HEK293T (cell line): ENCODE measurements at regions not wholly inside any gene's neighbourhood (a gene's known extent, or its start where the extent isn't known, plus 50 kb on each side); places are given as distances from the start of the nearest gene placed in this dataset.

Source experiments
- CTCF ChIA-PET: fragments of 350-600 bp; formaldehyde crosslinking; extraction: SDS; loops from one replicate; lab custom pipeline; 2021; ENCODE audit warnings: antibody characterized with exemption, inconsistent platforms; lab: Yijun Ruan, JAX
- POLR2A ChIA-PET: fragments of 350-600 bp; formaldehyde crosslinking; extraction: SDS; loops from one replicate; lab custom pipeline; 2020; ENCODE audit warnings: antibody characterized with exemption, inconsistent platforms; lab: Yijun Ruan, JAX
- DNase-seq: peaks from one replicate; pipeline ENCODE4 v3.0.0; 2012; ENCODE audit warnings: mixed read lengths; ENCODE audit errors: extremely low spot score
- ARNT ChIP-seq: fragments of 450-650 bp; IDR thresholded peaks from 2 replicates; pipeline ENCODE4 v1.6.1; 2017; ENCODE audit warnings: mild to moderate bottlenecking
- BHLHE40 ChIP-seq: fragments of 450-650 bp; IDR thresholded peaks from 2 replicates; pipeline ENCODE4 v1.6.1; 2016; ENCODE audit warnings: mild to moderate bottlenecking, moderate library complexity, borderline replicate concordance
- CTBP1 ChIP-seq: fragments of 450-650 bp; IDR thresholded peaks from 2 replicates; pipeline ENCODE4 v1.6.1; 2016; ENCODE audit warnings: borderline replicate concordance
- ELF4 ChIP-seq: fragments of 450-650 bp; IDR thresholded peaks from 2 replicates; pipeline ENCODE4 v1.6.1; 2017; ENCODE audit warnings: antibody characterized with exemption
- FOXA1 ChIP-seq: fragments of 450-650 bp; IDR thresholded peaks from 2 replicates; pipeline ENCODE4 v1.6.1; 2016; ENCODE audit warnings: mild to moderate bottlenecking
- FOXK2 ChIP-seq: fragments of 450-650 bp; IDR thresholded peaks from 2 replicates; pipeline ENCODE4 v1.6.1; 2016; ENCODE audit warnings: mild to moderate bottlenecking
- FOXM1 ChIP-seq: fragments of 450-650 bp; IDR thresholded peaks from 2 replicates; pipeline ENCODE4 v1.6.1; 2017; ENCODE audit warnings: mild to moderate bottlenecking, borderline replicate concordance
- HDGF ChIP-seq: fragments of 450-650 bp; IDR thresholded peaks from 2 replicates; pipeline ENCODE4 v1.6.1; 2017; ENCODE audit warnings: antibody characterized with exemption, borderline replicate concordance
- L3MBTL2 ChIP-seq: fragments of 450-650 bp; conservative IDR thresholded peaks from 2 replicates; pipeline ENCODE4 v1.6.1; 2016; ENCODE audit warnings: mild to moderate bottlenecking
- LEF1 ChIP-seq: fragments of 450-650 bp; IDR thresholded peaks from 2 replicates; pipeline ENCODE4 v1.6.1; 2017; ENCODE audit warnings: mild to moderate bottlenecking, borderline replicate concordance
- NFRKB ChIP-seq: fragments of 450-650 bp; IDR thresholded peaks from 2 replicates; pipeline ENCODE4 v1.6.1; 2016; ENCODE audit warnings: mild to moderate bottlenecking, moderate library complexity
- SP1 ChIP-seq: fragments of 450-650 bp; IDR thresholded peaks from 2 replicates; pipeline ENCODE4 v1.6.1; 2017
- SUZ12 ChIP-seq: fragments of 450-650 bp; IDR thresholded peaks from 2 replicates; pipeline ENCODE4 v1.6.1; 2016; ENCODE audit warnings: mild to moderate bottlenecking
- TARDBP ChIP-seq: fragments of 450-650 bp; IDR thresholded peaks from 2 replicates; pipeline ENCODE4 v1.6.1; 2016
- ZNF384 ChIP-seq: fragments of 450-650 bp; IDR thresholded peaks from 2 replicates; pipeline ENCODE4 v1.6.1; 2016
- TF ChIP-seq, protein P1 (sequence below): fragments of 450-650 bp; IDR thresholded peaks from 2 replicates; pipeline ENCODE4 v1.6.1; 2016

DNA sequence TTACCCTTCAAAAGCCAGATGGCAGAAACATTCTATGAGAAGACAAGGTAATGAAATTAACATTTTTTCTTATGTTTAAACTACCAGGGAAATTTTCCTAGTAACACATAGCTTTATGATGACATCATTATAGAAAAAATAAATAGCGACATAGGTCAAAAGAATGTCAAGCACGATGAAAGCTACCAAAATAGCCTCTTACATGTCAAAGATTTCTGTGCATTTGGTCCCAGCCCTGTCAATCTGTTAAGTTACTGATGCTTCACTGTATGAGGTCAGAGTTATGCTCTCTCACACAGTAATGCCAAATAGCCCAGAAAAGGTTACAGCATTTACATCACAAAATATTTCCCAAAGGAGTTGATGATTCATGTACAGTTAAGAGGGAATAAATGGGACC, 199.8 kb upstream of the DEFB112 start:
- ChIA-PET CTCF (no interaction called here), POLR2A (no interaction called here)
- TF ChIP-seq FOXM1: no peak
- TF ChIP-seq, protein P1, sequence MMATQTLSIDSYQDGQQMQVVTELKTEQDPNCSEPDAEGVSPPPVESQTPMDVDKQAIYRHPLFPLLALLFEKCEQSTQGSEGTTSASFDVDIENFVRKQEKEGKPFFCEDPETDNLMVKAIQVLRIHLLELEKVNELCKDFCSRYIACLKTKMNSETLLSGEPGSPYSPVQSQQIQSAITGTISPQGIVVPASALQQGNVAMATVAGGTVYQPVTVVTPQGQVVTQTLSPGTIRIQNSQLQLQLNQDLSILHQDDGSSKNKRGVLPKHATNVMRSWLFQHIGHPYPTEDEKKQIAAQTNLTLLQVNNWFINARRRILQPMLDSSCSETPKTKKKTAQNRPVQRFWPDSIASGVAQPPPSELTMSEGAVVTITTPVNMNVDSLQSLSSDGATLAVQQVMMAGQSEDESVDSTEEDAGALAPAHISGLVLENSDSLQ: no peak
- no peak for DNase-seq

DNA sequence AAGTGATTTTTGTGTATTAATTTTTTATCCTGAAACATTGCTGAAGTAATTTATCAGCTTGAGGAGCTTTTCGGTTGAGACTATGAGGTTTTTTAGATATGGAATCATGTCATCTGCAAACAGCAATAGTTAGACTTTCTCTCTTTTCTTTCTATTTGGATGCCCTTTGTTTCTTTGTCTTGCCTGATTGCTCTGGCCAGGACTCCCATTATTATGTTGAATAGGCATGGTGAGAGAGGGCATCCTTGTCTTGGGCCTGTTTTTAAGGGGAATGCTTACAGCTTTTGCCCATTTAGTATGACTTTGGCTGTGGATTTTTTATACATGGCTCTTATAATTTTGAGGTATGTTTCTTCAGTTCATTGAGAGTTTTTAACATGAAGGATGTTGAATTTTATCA, 207.6 kb upstream of the DEFB112 start:
- CTCF ChIA-PET: no interaction called here
- DNase-seq: no peak
- POLR2A ChIA-PET: no interaction called here
- no peak for TF ChIP-seq NFRKB
- TF ChIP-seq FOXK2: no peak
- TF ChIP-seq CTBP1: no peak
- no peak for TF ChIP-seq L3MBTL2
- TF ChIP-seq, protein P1: no peak
- no peak for TF ChIP-seq SP1
- TF ChIP-seq BHLHE40: no peak
- no peak for TF ChIP-seq LEF1
- no peak for TF ChIP-seq SUZ12
- TF ChIP-seq TARDBP: no peak
- no peak for TF ChIP-seq FOXA1
- TF ChIP-seq ELF4: no peak

DNA sequence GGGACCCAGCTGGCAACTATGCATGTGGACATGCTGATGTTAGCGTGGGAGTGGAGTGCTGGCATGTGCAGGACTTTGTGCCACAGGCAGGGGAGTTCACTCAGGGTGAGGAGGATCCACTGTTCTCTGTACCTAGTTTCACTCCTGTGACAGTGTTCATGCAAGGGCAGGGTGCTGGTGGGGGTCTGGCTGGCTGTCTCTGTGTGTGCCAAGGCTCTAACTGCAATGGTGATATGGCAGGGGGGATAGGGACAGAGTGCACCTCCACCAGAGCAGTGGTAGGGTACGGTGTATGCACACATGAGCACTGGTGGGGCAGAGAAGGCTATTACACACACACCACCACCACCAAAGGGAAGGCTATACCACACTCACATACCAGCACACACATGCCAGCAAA, 210.2 kb upstream of the DEFB112 start:
- ChIA-PET POLR2A (no interaction called here), CTCF (no interaction called here)
- no peak for DNase-seq

DNA sequence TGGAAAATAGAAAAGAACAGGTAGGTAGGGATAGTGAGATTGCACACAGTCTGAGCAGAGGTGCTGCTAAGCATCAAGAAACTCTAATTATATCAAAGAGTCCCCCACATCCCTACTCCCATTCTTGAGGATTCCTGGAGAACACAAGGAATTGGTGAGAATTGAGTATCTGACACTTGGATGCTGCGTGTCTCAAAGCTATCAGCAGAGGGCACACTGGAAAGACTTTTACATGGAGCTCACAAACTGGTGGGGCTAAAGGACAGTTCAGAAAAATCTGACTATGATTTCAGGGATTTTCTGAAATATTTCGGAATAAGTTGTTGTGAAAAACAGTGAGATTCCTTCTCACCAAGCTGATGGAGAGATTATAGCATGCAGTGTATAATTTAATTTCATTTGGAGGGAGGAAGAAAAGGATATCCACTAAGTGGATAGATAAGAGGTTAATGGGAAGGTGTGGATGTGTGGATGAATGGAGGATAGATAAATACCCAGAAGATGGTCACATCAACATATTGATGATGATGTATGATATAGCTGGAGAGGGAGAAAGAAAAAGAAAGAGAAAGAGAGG, 215.4 kb upstream of the DEFB112 start:
- ChIA-PET CTCF (interaction anchor here (0.5 to 1.0 kb wide), 4 partner anchors 11 to 851 kb away, joined by 3 read pairs; no protein-coding TSS in a partner anchor), POLR2A (no interaction called here)
- TF ChIP-seq HDGF (no peak), FOXK2 (no peak), NFRKB (no peak), TARDBP (no peak), CTBP1 (no peak), LEF1 (no peak)
- TF ChIP-seq, protein P1: no peak
- peak; percentile 13 for DNase-seq

More for the DNA sequence above, 210.2 kb upstream of the DEFB112 start:
- no peak for TF ChIP-seq ELF4
- TF ChIP-seq HDGF: no peak
- TF ChIP-seq BHLHE40: no peak
- TF ChIP-seq FOXA1: no peak
- no peak for TF ChIP-seq SUZ12
- no peak for TF ChIP-seq FOXK2
- no peak for TF ChIP-seq CTBP1
- TF ChIP-seq ZNF384: no peak
- no peak for TF ChIP-seq TARDBP
- TF ChIP-seq, protein P1: no peak
- TF ChIP-seq L3MBTL2: no peak
- no peak for TF ChIP-seq NFRKB
- no peak for TF ChIP-seq LEF1
- no peak for TF ChIP-seq FOXM1

DNA sequence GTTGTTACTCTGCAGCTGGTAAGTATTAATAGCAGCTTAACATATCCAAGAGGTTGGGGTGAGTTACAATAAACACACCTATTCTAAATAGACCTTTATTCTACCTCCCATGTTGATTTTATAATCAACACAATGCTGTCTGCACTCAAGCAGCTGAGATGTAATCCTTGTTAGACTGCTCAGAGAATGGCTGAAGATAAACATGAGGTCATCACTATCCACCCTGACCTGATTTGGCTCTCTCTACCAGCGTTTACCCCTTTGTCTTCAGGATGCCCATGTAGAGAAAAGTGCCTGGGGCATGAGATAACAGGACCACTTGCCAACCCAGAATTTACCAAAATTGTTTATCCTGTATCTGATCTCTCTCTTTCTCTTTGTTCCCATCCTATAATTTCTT, 220.7 kb upstream of the DEFB112 start:
- ChIA-PET CTCF (no interaction called here), POLR2A (no interaction called here)
- DNase-seq: no peak
- TF ChIP-seq HDGF (no peak), CTBP1 (no peak), ARNT (no peak), TARDBP (no peak), L3MBTL2 (no peak), LEF1 (no peak), SP1 (no peak), FOXA1 (no peak)

DNA sequence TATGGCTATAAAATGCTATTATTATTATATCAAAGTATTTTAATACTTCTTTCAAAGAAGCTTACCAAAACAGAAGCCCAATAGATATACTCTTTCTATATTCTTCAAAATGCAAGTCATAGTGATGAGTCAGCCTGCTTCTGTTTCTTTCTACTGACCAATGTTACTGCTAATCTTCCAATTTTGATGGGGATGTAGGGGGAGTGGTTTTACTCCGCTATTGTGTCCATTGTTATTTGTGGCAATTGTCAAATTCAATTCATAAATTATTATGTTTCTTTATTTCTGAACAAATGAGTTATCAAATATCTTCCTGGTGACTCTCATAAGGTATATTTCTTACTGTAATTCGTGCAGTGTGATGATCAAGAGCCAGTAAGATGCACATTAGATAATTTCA, 221.5 kb upstream of the DEFB112 start:
- TF ChIP-seq, protein P1: no peak
- TF ChIP-seq FOXM1: no peak
- no peak for TF ChIP-seq SP1
- TF ChIP-seq ELF4: no peak
- no peak for TF ChIP-seq HDGF
- no peak for TF ChIP-seq ZNF384
- TF ChIP-seq CTBP1: no peak
- no peak for TF ChIP-seq L3MBTL2
- TF ChIP-seq TARDBP: no peak
- TF ChIP-seq NFRKB: no peak
- TF ChIP-seq SUZ12: no peak
- no peak for TF ChIP-seq LEF1
- TF ChIP-seq FOXK2: no peak
- TF ChIP-seq FOXA1: no peak
- no peak for TF ChIP-seq ARNT
- no peak for TF ChIP-seq BHLHE40
- DNase-seq: no peak
- ChIA-PET POLR2A (no interaction called here), CTCF (no interaction called here)
